Activated CD4-positive, alpha-beta memory T cell treated with anti-CD3 and anti-CD28 coated beads for 36 hours (primary cell): ENCODE measurements at regions not wholly inside any gene's neighbourhood (a gene's known extent, or its start where the extent isn't known, plus 50 kb on each side); places are given as distances from the start of the nearest gene placed in this dataset.
"Not testable (repeated sequence)": the region's sequence is repeated elsewhere in the genome, so short reads cannot be mapped to it uniquely, and the experiment has no call there.

Source experiments
- CTCF ChIA-PET: fragments of 350-600 bp; sonication (Branson Sonifier 250); formaldehyde crosslinking; loops from one replicate; lab custom pipeline; 2021; ENCODE audit warnings: antibody characterized with exemption, inconsistent platforms; lab: Charles Lee
- POLR2A ChIA-PET: fragments of 350-600 bp; sonication (Branson Sonifier 250); formaldehyde crosslinking; loops from one replicate; lab custom pipeline; 2021; ENCODE audit warnings: antibody characterized with exemption; lab: Charles Lee
- DNase-seq: peaks from one replicate; pipeline ENCODE4 v3.0.0-alpha.2; 2020
- H3K27ac Mint-ChIP-seq: one replicate; pipeline ENCODE4 v1.8.0; 2021; ENCODE audit warnings: mixed read lengths
- H3K27me3 Mint-ChIP-seq: one replicate; pipeline ENCODE4 v1.8.0; 2021; ENCODE audit warnings: mixed read lengths
- H3K36me3 Mint-ChIP-seq: one replicate; pipeline ENCODE4 v1.8.0; 2021; ENCODE audit warnings: mixed read lengths
- H3K4me1 Mint-ChIP-seq: one replicate; pipeline ENCODE4 v1.8.0; 2021; ENCODE audit warnings: low read depth, mixed read lengths
- H3K4me3 Mint-ChIP-seq: one replicate; pipeline ENCODE4 v1.8.0; 2021; ENCODE audit warnings: mild to moderate bottlenecking, mixed read lengths
- H3K9me3 Mint-ChIP-seq: one replicate; pipeline ENCODE4 v1.8.0; 2021; ENCODE audit warnings: mixed read lengths
- intact Hi-C: fragments of 100-400 bp; cut with micrococcal nuclease; formaldehyde crosslinking; loops from one replicate; pipeline ENCODE4 v1.15.1; 2023

DNA sequence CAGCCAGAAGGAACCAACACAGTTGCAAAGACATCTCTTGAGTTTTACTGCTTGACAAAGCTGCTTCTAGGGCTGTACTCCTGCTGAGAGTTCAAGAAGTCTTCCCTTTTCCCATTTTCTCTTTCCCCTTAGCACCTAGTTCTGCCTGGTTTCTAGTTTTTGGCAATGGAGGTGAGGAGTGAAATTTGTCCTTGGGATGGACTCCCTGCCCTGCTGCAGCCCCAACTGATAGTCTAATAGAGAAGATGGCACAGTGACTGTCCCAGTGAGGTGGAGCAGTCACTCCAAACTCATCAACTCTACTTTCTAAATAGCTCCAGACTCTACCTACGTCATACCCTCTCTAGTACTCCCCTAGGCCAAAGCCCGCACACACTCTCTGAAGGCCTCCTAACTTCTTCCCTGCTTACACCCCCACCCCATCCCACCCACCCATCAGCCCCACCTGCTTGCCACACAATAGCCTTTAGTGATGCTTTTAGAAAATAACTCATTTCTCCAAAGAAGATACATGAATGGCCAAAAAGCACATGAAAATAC lies 164.4 kb downstream of the DDX1 start:
- CTCF ChIA-PET, result no interaction called here
- Mint-ChIP-seq H3K9me3 (no peaks in the 10 kb centered on the region), H3K4me3 (no peak overlapping the region), H3K27me3 (peaks cover 2% of the 10 kb centered on the region), H3K27ac (no peak overlapping the region), H3K4me1 (no peaks in the 10 kb centered on the region), H3K36me3 (no peaks in the 10 kb centered on the region)
- intact Hi-C loops, result no loop called here
- no peak for DNase-seq
- POLR2A ChIA-PET, result no interaction called here

DNA sequence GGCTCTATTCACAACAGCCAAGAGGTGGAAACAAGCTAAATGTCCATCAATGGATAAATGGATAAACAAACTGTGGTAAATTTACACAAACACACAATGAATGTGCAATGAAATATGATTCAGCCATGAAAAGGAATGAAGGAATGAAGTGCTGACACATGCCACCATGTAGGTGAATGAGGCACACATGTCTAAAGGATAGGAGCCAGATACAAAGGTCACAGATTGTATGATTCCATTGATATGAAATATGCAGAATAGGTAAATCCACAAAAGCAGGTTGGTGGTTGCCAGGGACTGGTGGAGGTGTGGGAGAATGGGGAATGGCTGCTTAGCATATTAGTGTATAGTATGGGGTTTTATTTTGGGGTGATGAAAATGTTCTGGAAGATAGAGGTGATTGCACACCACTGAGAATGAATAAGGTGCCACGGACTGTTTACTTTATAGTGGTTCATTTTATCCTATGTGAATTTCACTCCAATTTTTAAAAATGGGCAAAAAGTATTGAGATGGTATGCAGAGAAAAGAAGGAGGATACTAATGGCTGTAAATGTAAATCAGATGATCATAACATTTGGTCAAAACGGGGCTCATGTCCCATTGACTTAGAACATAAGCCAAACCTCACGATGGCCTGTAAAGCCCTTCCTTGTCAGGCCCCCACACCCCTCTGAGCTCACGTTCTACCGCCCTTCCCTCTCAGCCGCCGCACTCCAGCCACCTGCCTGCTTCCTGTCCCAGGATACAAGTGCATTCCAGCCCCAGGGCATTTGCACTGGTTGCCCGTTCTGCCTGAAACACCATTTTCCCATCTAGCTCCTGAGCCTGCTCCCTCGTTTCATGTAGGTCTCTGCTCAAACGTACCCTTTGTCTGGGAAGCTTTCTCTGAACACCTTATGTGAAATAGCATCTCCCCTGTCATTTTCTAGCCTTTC lies 165.5 kb downstream of the DDX1 start:
- Mint-ChIP-seq H3K9me3 (no peaks in the 10 kb centered on the region), H3K4me1 (no peaks in the 10 kb centered on the region), H3K27ac (no peak overlapping the region), H3K27me3 (peaks cover 2% of the 10 kb centered on the region), H3K36me3 (no peaks in the 10 kb centered on the region), H3K4me3 (no peak overlapping the region)
- POLR2A ChIA-PET, result no interaction called here
- intact Hi-C loops, result no loop called here
- no peak for DNase-seq
- CTCF ChIA-PET, result no interaction called here

DNA sequence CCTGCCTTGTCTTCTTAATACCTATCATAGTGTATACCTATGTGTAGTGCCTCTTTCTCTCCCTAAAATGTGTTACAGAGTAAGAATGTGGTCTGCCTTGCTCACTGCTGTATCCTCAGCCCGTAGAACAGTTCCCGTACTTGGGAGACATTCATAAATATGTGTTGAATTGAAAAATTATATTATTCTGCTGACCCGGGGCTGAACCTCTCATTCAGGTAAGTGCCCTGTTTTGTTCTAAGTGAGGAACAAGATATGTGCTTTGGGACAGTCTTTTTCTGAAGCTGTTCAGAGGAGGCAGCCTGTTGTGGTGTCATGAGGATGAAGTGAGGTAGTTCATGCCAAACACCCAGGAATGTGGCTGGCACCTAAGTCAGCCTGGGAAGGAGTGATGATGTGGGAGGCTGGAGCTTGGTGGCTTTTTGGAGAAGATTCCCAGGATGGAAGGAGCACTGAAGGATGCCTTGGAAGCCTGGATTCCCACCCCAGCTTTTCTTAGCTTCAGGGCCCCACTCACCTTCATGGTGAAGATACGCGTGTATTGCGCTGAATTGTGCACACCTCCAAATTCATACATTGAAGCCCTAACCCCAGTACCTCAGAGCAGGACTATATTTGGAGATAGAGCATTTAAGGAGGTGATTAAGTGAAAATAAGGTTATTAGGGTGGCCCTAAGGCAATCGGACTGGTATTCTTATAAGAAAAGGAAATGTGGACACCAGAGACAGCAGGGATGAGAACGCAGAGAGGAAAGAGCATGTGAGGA lies 166.3 kb downstream of the DDX1 start:
- no peak for DNase-seq
- CTCF ChIA-PET, result no interaction called here
- H3K36me3 Mint-ChIP-seq, result no peaks in the 10 kb centered on the region
- intact Hi-C loops, result no loop called here
- H3K9me3 Mint-ChIP-seq, result no peaks in the 10 kb centered on the region
- H3K4me1 Mint-ChIP-seq, result no peaks in the 10 kb centered on the region
- H3K4me3 Mint-ChIP-seq, result no peak overlapping the region
- H3K27me3 Mint-ChIP-seq, result peaks cover 2% of the 10 kb centered on the region
- no peak overlapping the region for H3K27ac Mint-ChIP-seq
- POLR2A ChIA-PET, result no interaction called here

DNA sequence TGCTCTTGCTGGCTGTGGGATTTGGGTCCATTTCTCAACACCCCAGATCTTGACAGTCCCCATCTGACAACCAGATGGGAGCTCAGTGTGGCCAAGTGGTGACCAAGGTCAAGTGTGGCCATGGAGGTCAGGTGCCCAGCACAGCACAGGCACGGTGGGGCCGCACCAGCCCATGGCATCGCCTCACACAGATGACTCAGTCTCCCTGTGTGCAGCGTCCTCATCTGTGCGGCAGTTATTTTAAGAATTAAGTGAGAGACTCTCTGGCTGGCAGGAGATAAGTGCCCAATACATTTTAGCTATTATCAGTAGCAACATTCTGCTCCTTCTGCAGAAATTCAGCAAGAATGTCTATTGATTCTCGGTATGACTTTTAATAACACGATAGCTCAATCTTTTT lies 167.2 kb downstream of the DDX1 start:
- intact Hi-C loops, result no loop called here
- H3K9me3 Mint-ChIP-seq, result no peaks in the 10 kb centered on the region
- ChIA-PET CTCF (no interaction called here), POLR2A (no interaction called here)
- H3K27ac Mint-ChIP-seq, result no peak overlapping the region
- H3K36me3 Mint-ChIP-seq, result no peaks in the 10 kb centered on the region
- H3K4me3 Mint-ChIP-seq, result no peak overlapping the region
- H3K27me3 Mint-ChIP-seq, result peaks cover 2% of the 10 kb centered on the region
- no peak for DNase-seq
- H3K4me1 Mint-ChIP-seq, result no peaks in the 10 kb centered on the region

DNA sequence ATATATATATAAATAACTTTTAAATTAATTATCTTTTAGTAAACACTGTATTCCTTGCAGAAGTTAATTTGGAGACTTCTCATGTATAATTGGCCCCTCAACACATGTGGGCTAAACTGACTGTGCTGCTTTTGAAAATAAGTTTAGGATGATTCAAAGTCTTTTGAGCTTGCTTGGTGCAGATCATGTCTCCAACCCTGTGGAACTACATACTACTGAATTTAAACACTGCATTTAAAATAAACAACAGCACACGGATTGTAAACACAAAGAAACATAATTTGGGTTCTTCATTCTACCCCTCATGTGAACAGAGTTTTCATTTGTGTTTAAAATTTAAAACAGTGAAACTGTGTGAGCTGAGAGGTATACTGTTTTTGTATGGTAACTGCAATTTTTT lies 167.7 kb downstream of the DDX1 start:
- H3K36me3 Mint-ChIP-seq, result no peaks in the 10 kb centered on the region
- CTCF ChIA-PET, result no interaction called here
- no peak overlapping the region for H3K27ac Mint-ChIP-seq
- peaks cover 2% of the 10 kb centered on the region for H3K27me3 Mint-ChIP-seq
- no peaks in the 10 kb centered on the region for H3K9me3 Mint-ChIP-seq
- H3K4me3 Mint-ChIP-seq, result no peak overlapping the region
- H3K4me1 Mint-ChIP-seq, result no peaks in the 10 kb centered on the region
- DNase-seq, result no peak
- intact Hi-C loops, result no loop called here
- POLR2A ChIA-PET, result no interaction called here

DNA sequence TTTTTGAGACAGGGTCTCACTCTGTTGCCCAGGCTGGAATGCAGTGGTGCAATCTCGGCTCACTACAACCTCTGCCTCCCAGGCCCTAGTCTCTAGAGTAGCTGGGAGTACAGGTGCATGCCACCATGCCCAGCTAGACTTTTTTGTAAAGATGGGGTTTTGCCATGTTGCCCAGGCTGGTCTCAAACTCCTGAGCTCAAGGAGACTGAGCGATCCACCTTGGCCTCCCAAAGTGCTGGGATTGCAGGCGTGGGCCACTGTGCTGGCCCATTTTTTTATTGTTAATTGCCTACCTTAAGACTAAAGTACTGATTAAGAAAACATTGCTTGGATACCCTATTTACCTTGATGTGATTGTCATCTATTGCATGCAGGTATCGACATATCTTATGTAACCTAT lies 168.1 kb downstream of the DDX1 start:
- H3K27me3 Mint-ChIP-seq, H3K9me3 Mint-ChIP-seq, H3K36me3 Mint-ChIP-seq, CTCF ChIA-PET, H3K4me3 Mint-ChIP-seq, intact Hi-C loops, DNase-seq, H3K4me1 Mint-ChIP-seq, POLR2A ChIA-PET, H3K27ac Mint-ChIP-seq: not testable (repeated sequence)

DNA sequence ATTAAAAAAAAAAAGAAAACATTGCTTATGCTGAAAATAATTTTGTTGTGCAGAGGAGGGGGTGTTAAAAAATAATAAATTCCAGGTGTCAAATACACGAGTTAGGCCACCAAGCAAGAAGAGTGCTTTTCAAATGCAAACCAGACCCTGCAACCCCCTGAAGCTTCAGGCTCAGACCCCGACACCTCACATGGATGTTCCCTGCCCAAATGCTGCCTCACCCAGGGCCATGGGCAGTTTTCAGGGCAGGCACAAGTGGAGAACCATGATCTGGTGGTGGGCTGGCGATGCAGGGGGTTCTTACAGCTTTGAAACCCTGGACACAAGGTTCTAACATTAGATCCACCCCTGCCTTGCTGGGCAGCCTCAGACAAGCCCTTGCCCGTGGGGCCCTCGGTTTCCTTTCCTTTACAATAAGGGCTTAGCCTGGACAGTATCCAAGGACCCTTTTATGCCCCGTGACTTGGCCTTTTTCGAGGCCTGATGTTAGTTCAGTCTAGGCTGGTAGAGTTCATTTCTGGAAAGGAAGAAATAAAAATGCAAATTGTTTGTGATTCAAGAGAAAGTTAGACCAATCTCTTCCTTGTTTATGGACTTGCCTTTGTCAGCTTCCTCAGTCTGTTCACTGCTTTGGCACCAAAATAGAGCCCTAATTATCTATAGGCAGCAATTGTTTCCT lies 168.7 kb downstream of the DDX1 start:
- intact Hi-C loops, result no loop called here
- Mint-ChIP-seq H3K4me1 (no peaks in the 10 kb centered on the region), H3K4me3 (no peak overlapping the region), H3K27me3 (peaks cover 2% of the 10 kb centered on the region), H3K9me3 (no peaks in the 10 kb centered on the region), H3K27ac (no peak overlapping the region), H3K36me3 (no peaks in the 10 kb centered on the region)
- POLR2A ChIA-PET, result no interaction called here
- CTCF ChIA-PET, result no interaction called here
- DNase-seq, result no peak

DNA sequence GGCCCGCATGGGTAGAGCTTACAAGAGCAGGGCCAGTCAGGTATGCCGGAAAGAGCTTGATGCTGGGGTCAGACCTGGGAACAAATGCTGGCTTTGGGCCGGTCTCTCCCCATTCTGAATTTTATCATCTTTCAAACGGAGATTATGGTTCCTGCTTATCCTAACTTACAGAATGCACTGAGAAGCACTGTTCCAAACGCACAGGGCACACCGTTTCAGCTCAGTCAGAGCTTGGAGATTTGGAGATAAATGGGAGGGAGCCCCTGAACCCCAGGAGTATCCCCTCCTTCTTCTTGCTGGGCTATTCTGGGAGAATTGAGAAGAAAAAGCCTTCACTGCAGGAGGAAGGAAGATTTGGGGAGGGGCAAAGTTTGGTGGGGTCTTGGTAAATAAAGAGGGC lies 169.4 kb downstream of the DDX1 start:
- DNase-seq, result no peak
- intact Hi-C loops, result no loop called here
- no peak overlapping the region for H3K27ac Mint-ChIP-seq
- POLR2A ChIA-PET, result no interaction called here
- no peaks in the 10 kb centered on the region for H3K9me3 Mint-ChIP-seq
- H3K4me1 Mint-ChIP-seq, result no peaks in the 10 kb centered on the region
- H3K36me3 Mint-ChIP-seq, result no peaks in the 10 kb centered on the region
- CTCF ChIA-PET, result no interaction called here
- peaks cover 2% of the 10 kb centered on the region for H3K27me3 Mint-ChIP-seq
- H3K4me3 Mint-ChIP-seq, result no peak overlapping the region

DNA sequence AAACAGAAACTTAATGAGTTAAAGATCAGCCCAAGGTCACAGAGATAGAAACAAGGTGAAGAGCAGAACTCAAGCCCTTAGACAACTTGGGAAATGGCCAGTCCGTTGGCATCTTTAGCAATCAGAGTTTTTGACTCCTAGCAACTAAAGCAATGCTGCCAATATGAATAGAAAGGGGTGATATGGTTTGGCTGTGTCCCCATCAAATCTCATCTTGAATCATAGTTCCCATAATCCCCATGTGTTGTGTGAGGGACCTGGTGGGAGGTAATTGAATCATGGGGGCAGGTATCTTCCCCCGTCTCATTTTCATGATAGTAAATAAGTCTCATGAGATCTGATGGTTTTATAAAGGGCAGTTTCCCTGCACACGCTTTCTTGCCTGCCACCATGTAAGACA lies 170.2 kb downstream of the DDX1 start:
- no peaks in the 10 kb centered on the region for H3K36me3 Mint-ChIP-seq
- POLR2A ChIA-PET, result no interaction called here

DNA sequence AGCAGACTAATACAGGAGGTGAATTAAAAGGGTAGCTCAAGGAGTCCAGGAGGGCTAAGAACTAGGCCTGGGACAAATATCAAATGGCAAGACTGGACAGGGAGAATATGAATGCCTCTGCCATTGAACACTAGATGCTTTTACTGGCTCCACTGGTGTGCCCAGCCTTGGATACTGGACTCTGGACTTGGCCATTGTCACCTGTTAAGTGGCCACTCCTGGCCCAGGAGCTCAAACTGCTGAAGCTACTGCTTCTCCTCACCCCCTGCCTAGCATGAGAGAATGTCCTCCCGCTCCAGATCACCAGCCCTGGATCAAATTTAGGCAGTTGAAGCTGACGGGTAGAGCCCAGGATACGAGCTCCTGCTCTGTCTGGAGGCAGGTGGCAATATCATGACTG lies 170.8 kb downstream of the DDX1 start:
- no peaks in the 10 kb centered on the region for H3K9me3 Mint-ChIP-seq
- ChIA-PET POLR2A (no interaction called here), CTCF (no interaction called here)
- DNase-seq, result no peak
- H3K4me1 Mint-ChIP-seq, result no peaks in the 10 kb centered on the region
- no peak overlapping the region for H3K4me3 Mint-ChIP-seq
- peaks cover 3% of the 10 kb centered on the region for H3K27me3 Mint-ChIP-seq
- intact Hi-C loops, result no loop called here
- no peaks in the 10 kb centered on the region for H3K36me3 Mint-ChIP-seq
- no peak overlapping the region for H3K27ac Mint-ChIP-seq

More for the DNA sequence above, 170.2 kb downstream of the DDX1 start:
- intact Hi-C loops, result no loop called here
- no peaks in the 10 kb centered on the region for H3K4me1 Mint-ChIP-seq
- CTCF ChIA-PET, result no interaction called here
- H3K27me3 Mint-ChIP-seq, result peaks cover 3% of the 10 kb centered on the region
- DNase-seq, result no peak
- H3K9me3 Mint-ChIP-seq, result no peaks in the 10 kb centered on the region
- no peak overlapping the region for H3K4me3 Mint-ChIP-seq
- H3K27ac Mint-ChIP-seq, result no peak overlapping the region

DNA sequence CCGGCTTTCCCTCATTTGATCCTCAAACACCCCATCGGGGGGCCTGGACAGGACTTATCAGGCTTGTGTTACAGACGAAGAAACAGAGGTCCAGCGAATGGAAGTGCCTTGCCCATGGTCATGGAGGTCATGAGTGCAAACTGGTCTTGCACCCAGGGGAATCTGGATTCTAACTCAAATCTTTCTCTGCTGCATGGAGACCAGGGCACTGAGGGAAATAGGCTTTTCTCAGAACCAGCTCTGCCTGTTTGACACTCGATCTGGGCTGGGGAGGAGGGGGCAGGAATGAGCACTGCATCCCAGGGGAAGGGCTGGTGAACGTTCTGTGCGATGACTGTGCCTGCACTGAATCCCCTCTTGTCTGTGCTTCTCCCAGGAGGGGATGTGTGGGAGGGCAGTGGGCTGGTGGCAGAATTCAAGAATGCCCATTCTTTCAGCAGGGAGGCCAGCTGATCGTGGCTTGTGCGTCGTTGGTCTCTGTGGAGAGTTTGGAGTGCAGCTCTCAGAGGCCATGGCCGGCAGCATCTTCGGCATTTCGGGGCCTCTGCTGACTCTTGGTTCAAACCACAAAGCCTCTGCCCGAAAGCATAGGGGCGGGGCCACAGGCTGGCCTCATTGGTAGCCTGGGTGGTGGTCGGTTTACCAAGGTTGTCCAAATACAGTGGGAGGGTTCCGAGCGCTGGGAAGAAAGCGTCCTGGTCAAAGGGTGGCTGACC lies 171.6 kb downstream of the DDX1 start:
- no peak for DNase-seq
- H3K9me3 Mint-ChIP-seq, result no peaks in the 10 kb centered on the region
- peaks cover 3% of the 10 kb centered on the region for H3K27me3 Mint-ChIP-seq
- POLR2A ChIA-PET, result no interaction called here
- no peaks in the 10 kb centered on the region for H3K4me1 Mint-ChIP-seq
- CTCF ChIA-PET, result no interaction called here
- H3K36me3 Mint-ChIP-seq, result no peaks in the 10 kb centered on the region
- H3K4me3 Mint-ChIP-seq, result no peak overlapping the region
- intact Hi-C loops, result no loop called here
- H3K27ac Mint-ChIP-seq, result no peak overlapping the region
